AG04449 (cell line): ENCODE measurements at regions not wholly inside any gene's neighbourhood (a gene's known extent, or its start where the extent isn't known, plus 50 kb on each side); places are given as distances from the start of the nearest gene placed in this dataset.
A peak's percentile ranks its signal among the peaks of the same experiment; 100 is the strongest.

Source experiments
- CTCF ChIA-PET: fragments of 350-600 bp; formaldehyde crosslinking; extraction: SDS; loops from one replicate; lab custom pipeline; 2021; ENCODE audit warnings: antibody characterized with exemption; lab: Yijun Ruan, JAX
- POLR2A ChIA-PET: fragments of 400-600, 350-600 bp; formaldehyde crosslinking; extraction: SDS; loops from one replicate; lab custom pipeline; 2020; ENCODE audit warnings: antibody characterized with exemption, inconsistent platforms; lab: Yijun Ruan, JAX
- DNase-seq: peaks from one replicate; pipeline ENCODE4 v3.0.0-alpha.2; 2010; ENCODE audit warnings: low read depth, low spot score
- H3K4me3 ChIP-seq: 2 replicates; pipeline ENCODE4 v1.5.1; 2011; ENCODE audit warnings: low read depth, mild to moderate bottlenecking, control low read depth, low read length
- CTCF ChIP-seq: IDR thresholded peaks from one replicate; pipeline ENCODE4 v1.5.1; 2011; ENCODE audit warnings: mild to moderate bottlenecking, moderate library complexity, low read length, control low read depth, inconsistent platforms; ENCODE audit not compliant: insufficient read depth; ENCODE audit errors: missing control alignments

- H3K4me3 ChIP-seq, result no peak overlapping the region
- ChIA-PET POLR2A (no interaction called here), CTCF (interaction anchor here (0.7 to 13.5 kb wide), 8 partner anchors 9 to 148 kb away, joined by 3 to 329 read pairs (median 8); no protein-coding TSS in a partner anchor)
- no peak for TF ChIP-seq CTCF
- no peak for DNase-seq
Measured at GRCh38 chr11:13206086-13206640, 71.4 kb upstream of the BMAL1 start.

- no peak overlapping the region for H3K4me3 ChIP-seq
- DNase-seq, result no peak
- CTCF ChIA-PET, result interaction anchor here (1.2 to 13.5 kb wide), 11 partner anchors 9 to 244 kb away, joined by 3 to 329 read pairs (median 25); no protein-coding TSS in a partner anchor
- no peak for TF ChIP-seq CTCF
- POLR2A ChIA-PET, result no interaction called here
Measured at GRCh38 chr11:13207270-13207664, 70.3 kb upstream of the BMAL1 start.

- H3K4me3 ChIP-seq, result peak overlapping the region; percentile 32
- DNase-seq, result peak; percentile 55
- no peak for TF ChIP-seq CTCF
- POLR2A ChIA-PET, result no interaction called here
- CTCF ChIA-PET, result interaction anchor here (1.1 to 13.5 kb wide), 15 partner anchors 9 to 258 kb away, joined by 3 to 329 read pairs (median 13); no protein-coding TSS in a partner anchor
Measured at GRCh38 chr11:13207665-13208594, 69.7 kb upstream of the BMAL1 start.

GRCh38 chr11:13208921-13209320 is 68.7 kb upstream of the BMAL1 start:
- no peak for DNase-seq
- no peak for TF ChIP-seq CTCF
- ChIA-PET CTCF (interaction anchor here (0.8 to 13.5 kb wide), 19 partner anchors 19 to 257 kb away, joined by 3 to 329 read pairs (median 11); no protein-coding TSS in a partner anchor), POLR2A (interaction anchor here (1.9 kb wide), 1 partner anchor 130 kb away, joined by 7 read pairs; no protein-coding TSS in a partner anchor)
- H3K4me3 ChIP-seq, result no peak overlapping the region

GRCh38 chr11:13209379-13209778 is 68.2 kb upstream of the BMAL1 start:
- H3K4me3 ChIP-seq, result no peak overlapping the region
- TF ChIP-seq CTCF, result no peak
- POLR2A ChIA-PET, result interaction anchor here (1.9 kb wide), 1 partner anchor 129 kb away, joined by 7 read pairs; no protein-coding TSS in a partner anchor
- no peak for DNase-seq
- CTCF ChIA-PET, result interaction anchor here (0.8 to 13.5 kb wide), 34 partner anchors 8 to 259 kb away, joined by 3 to 329 read pairs (median 7); no protein-coding TSS in a partner anchor
